Nephron (organoid): ENCODE measurements at regions not wholly inside any gene's neighbourhood (a gene's known extent, or its start where the extent isn't known, plus 50 kb on each side); places are given as distances from the start of the nearest gene placed in this dataset.

Experiments used
- H3K27ac Mint-ChIP-seq, 3 experiments: 2 replicates each; pipeline ENCODE4 v1.8.0; 2020; ENCODE audit warnings: mixed read lengths in 3 of 3, mild to moderate bottlenecking in 2 of 3, moderate library complexity in 1 of 3
- H3K27me3 Mint-ChIP-seq: 2 replicates; pipeline ENCODE4 v1.8.0; 2021; ENCODE audit warnings: low read depth, mild to moderate bottlenecking, moderate library complexity, mixed read lengths
- H3K36me3 Mint-ChIP-seq: 2 replicates; pipeline ENCODE4 v1.8.0; 2020; ENCODE audit warnings: low read depth, mixed read lengths
- H3K4me1 Mint-ChIP-seq: 2 replicates; pipeline ENCODE4 v1.8.0; 2020; ENCODE audit warnings: mixed read lengths
- H3K4me3 Mint-ChIP-seq, 3 experiments: 2 replicates each; pipeline ENCODE4 v1.8.0; 2020; ENCODE audit warnings: mild to moderate bottlenecking in 3 of 3, mixed read lengths in 3 of 3, moderate library complexity in 2 of 3
- H3K9me3 Mint-ChIP-seq: 2 replicates; pipeline ENCODE4 v1.8.0; 2020; ENCODE audit warnings: mixed read lengths
- CTCF ChIP-seq, 3 experiments: fragments of 200-600 bp; sonication (generic); IDR thresholded peaks; one replicate each; pipeline ENCODE4 v1.5.0; 2021; ENCODE audit warnings: antibody characterized with exemption in 3 of 3; ENCODE audit not compliant: unreplicated experiment in 3 of 3

GRCh38 chr3:13708871-13709595 lies 160.1 kb downstream of the FBLN2 start:
- H3K36me3 Mint-ChIP-seq, result no peaks in the 10 kb centered on the region
- no peak overlapping the region for H3K27ac Mint-ChIP-seq
- TF ChIP-seq CTCF (IDR thresholded peaks at IDR 0.05; ENCODE audit: unreplicated experiment in 3 of 3), result no peak
- H3K9me3 Mint-ChIP-seq, result peaks cover 67% of the 10 kb centered on the region
- no peaks in the 10 kb centered on the region for H3K4me1 Mint-ChIP-seq
- no peak overlapping the region for H3K4me3 Mint-ChIP-seq
- peaks cover 77% of the 10 kb centered on the region for H3K27me3 Mint-ChIP-seq

GRCh38 chr3:13708301-13708700 lies 159.4 kb downstream of the FBLN2 start:
- TF ChIP-seq CTCF (IDR thresholded peaks at IDR 0.05; ENCODE audit: unreplicated experiment in 3 of 3), result no peak
- Mint-ChIP-seq H3K36me3 (no peaks in the 10 kb centered on the region), H3K27me3 (peaks cover 78% of the 10 kb centered on the region), H3K4me3 (no peak overlapping the region), H3K9me3 (peaks cover 69% of the 10 kb centered on the region), H3K27ac (no peak overlapping the region), H3K4me1 (no peaks in the 10 kb centered on the region)

- Mint-ChIP-seq H3K4me3 (no peak overlapping the region), H3K4me1 (no peaks in the 10 kb centered on the region), H3K36me3 (no peaks in the 10 kb centered on the region), H3K27me3 (peaks cover 74% of the 10 kb centered on the region), H3K9me3 (peaks cover 70% of the 10 kb centered on the region), H3K27ac (no peak overlapping the region)
- no peak for TF ChIP-seq CTCF (IDR thresholded peaks at IDR 0.05; ENCODE audit: unreplicated experiment in 3 of 3)
Observed at GRCh38 chr3:13707456-13707855, 158.5 kb downstream of the FBLN2 start.

GRCh38 chr3:13706886-13707285 lies 158.0 kb downstream of the FBLN2 start:
- TF ChIP-seq CTCF (IDR thresholded peaks at IDR 0.05; ENCODE audit: unreplicated experiment in 3 of 3), result no peak
- H3K9me3 Mint-ChIP-seq, result peaks cover 65% of the 10 kb centered on the region
- H3K27me3 Mint-ChIP-seq, result peaks cover 70% of the 10 kb centered on the region
- H3K36me3 Mint-ChIP-seq, result no peaks in the 10 kb centered on the region
- no peaks in the 10 kb centered on the region for H3K4me1 Mint-ChIP-seq
- H3K4me3 Mint-ChIP-seq, result no peak overlapping the region
- H3K27ac Mint-ChIP-seq, result no peak overlapping the region

- peaks cover 68% of the 10 kb centered on the region for H3K27me3 Mint-ChIP-seq
- H3K4me3 Mint-ChIP-seq, result no peak overlapping the region
- H3K27ac Mint-ChIP-seq, result no peak overlapping the region
- H3K36me3 Mint-ChIP-seq, result no peaks in the 10 kb centered on the region
- H3K4me1 Mint-ChIP-seq, result no peaks in the 10 kb centered on the region
- no peak for TF ChIP-seq CTCF (IDR thresholded peaks at IDR 0.05; ENCODE audit: unreplicated experiment in 3 of 3)
- peaks cover 60% of the 10 kb centered on the region for H3K9me3 Mint-ChIP-seq
Observed at GRCh38 chr3:13706451-13706850, 157.5 kb downstream of the FBLN2 start.

- TF ChIP-seq CTCF (IDR thresholded peaks at IDR 0.05; ENCODE audit: unreplicated experiment in 3 of 3), result no peak
- H3K36me3 Mint-ChIP-seq, result no peaks in the 10 kb centered on the region
- peaks cover 61% of the 10 kb centered on the region for H3K27me3 Mint-ChIP-seq
- H3K4me3 Mint-ChIP-seq, result no peak overlapping the region
- no peaks in the 10 kb centered on the region for H3K4me1 Mint-ChIP-seq
- H3K27ac Mint-ChIP-seq, result no peak overlapping the region
- H3K9me3 Mint-ChIP-seq, result peaks cover 54% of the 10 kb centered on the region
Observed at GRCh38 chr3:13705702-13706280, 156.9 kb downstream of the FBLN2 start.
